ENCODE measurements at regions not wholly inside any gene's neighbourhood (a gene's known extent, or its start where the extent isn't known, plus 50 kb on each side); places are given as distances from the start of the nearest gene placed in this dataset.

- no peak for TF ChIP-seq ZNF121 (CRISPR knock-in tag; IDR thresholded peaks at IDR 0.05)
- TF ChIP-seq OVOL2 (CRISPR knock-in tag; IDR thresholded peaks at IDR 0.05; ENCODE audit: borderline replicate concordance), result no peak
Observed at GRCh38 chr7:54161621-54162020, 380.6 kb upstream of the VSTM2A start (continued).

- no peak overlapping the region for H3K27ac Mint-ChIP-seq
- H3K36me3 Mint-ChIP-seq, result peaks cover 31% of the 10 kb centered on the region
- POLR2A ChIA-PET, result no interaction called here
- CTCF ChIA-PET, result no interaction called here
- ATAC-seq (no peak), DNase-seq (ENCODE audit: low spot score) (no peak)
- no peaks in the 10 kb centered on the region for H3K27me3 Mint-ChIP-seq (ENCODE audit: low read depth)
- H3K4me1 Mint-ChIP-seq, result peaks cover 23% of the 10 kb centered on the region
- no peak for TF ChIP-seq PRDM15 (CRISPR knock-in tag; IDR thresholded peaks at IDR 0.05)
- TF ChIP-seq MLX (CRISPR knock-in tag; IDR thresholded peaks at IDR 0.05), result no peak
- no peak for TF ChIP-seq AFF4 (CRISPR knock-in tag; IDR thresholded peaks at IDR 0.05; ENCODE audit: borderline replicate concordance)
- TF ChIP-seq MXD4 (CRISPR knock-in tag; IDR thresholded peaks at IDR 0.05; ENCODE audit: borderline replicate concordance), result no peak
- no peak for TF ChIP-seq NFYB (CRISPR knock-in tag; conservative IDR thresholded peaks at IDR 0.05; ENCODE audit: low read depth)
- TF ChIP-seq MAX (CRISPR knock-in tag; IDR thresholded peaks at IDR 0.05), result no peak
- TF ChIP-seq ZBTB43 (CRISPR knock-in tag; IDR thresholded peaks at IDR 0.05), result no peak
- TF ChIP-seq ZNF281 (CRISPR knock-in tag; IDR thresholded peaks at IDR 0.05), result no peak
- H3K4me3 Mint-ChIP-seq, result no peak overlapping the region
- peaks cover 35% of the 10 kb centered on the region for H3K9me3 Mint-ChIP-seq
Observed at GRCh38 chr7:54166419-54166818, 375.8 kb upstream of the VSTM2A start.

Data from WTC11 (cell line).